RWPE1 (cell line): ENCODE measurements at regions not wholly inside any gene's neighbourhood (a gene's known extent, or its start where the extent isn't known, plus 50 kb on each side); places are given as distances from the start of the nearest gene placed in this dataset.

Experiments
- CTCF ChIA-PET: fragments of 350-600 bp; sonication (Branson Sonifier 250); formaldehyde crosslinking; extraction: SDS; loops from one replicate; lab custom pipeline; 2021; lab: Yijun Ruan, JAX
- POLR2A ChIA-PET: fragments of 400-600 bp; formaldehyde crosslinking; extraction: SDS; loops from one replicate; lab custom pipeline; 2020; ENCODE audit warnings: antibody characterized with exemption; ENCODE audit not compliant: low non-redundant PET; lab: Yijun Ruan, JAX
- DNase-seq: peaks from one replicate; pipeline ENCODE4 v3.0.0; 2012; ENCODE audit warnings: low spot score
- H3K27ac ChIP-seq: fragments of 450-650 bp; 2 replicates; pipeline ENCODE4 v1.5.1; 2017
- TF ChIP-seq, protein P1 (sequence below): fragments of 450-650 bp; conservative IDR thresholded peaks from 2 replicates; pipeline ENCODE4 v1.5.1; 2017; ENCODE audit warnings: low read depth, mild to moderate bottlenecking

DNA sequence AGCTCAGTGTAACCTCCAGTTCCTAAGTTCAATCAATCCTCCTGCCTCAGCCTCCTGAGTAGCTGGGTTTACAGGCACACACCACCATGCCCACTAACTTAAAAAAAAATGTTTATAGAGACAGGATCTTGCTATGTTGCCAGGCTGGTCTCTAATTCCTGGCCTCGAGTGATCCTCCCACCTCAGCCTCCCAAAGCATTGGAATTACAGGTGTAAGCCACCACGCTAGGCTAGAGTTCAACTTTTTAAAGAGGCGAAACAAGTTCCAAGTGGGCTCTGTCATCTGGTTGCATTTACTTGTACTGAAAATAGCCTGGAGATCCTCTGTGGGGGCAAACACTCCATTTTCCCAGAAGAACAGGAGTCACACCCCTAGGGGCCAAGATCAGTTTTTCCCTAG is 100.7 kb upstream of the RIPOR2 start:
- no peak for DNase-seq
- no peak overlapping the region for H3K27ac ChIP-seq
- ChIA-PET POLR2A (no interaction called here), CTCF (no interaction called here)
- TF ChIP-seq, protein P1, sequence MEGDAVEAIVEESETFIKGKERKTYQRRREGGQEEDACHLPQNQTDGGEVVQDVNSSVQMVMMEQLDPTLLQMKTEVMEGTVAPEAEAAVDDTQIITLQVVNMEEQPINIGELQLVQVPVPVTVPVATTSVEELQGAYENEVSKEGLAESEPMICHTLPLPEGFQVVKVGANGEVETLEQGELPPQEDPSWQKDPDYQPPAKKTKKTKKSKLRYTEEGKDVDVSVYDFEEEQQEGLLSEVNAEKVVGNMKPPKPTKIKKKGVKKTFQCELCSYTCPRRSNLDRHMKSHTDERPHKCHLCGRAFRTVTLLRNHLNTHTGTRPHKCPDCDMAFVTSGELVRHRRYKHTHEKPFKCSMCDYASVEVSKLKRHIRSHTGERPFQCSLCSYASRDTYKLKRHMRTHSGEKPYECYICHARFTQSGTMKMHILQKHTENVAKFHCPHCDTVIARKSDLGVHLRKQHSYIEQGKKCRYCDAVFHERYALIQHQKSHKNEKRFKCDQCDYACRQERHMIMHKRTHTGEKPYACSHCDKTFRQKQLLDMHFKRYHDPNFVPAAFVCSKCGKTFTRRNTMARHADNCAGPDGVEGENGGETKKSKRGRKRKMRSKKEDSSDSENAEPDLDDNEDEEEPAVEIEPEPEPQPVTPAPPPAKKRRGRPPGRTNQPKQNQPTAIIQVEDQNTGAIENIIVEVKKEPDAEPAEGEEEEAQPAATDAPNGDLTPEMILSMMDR: no peak

DNA sequence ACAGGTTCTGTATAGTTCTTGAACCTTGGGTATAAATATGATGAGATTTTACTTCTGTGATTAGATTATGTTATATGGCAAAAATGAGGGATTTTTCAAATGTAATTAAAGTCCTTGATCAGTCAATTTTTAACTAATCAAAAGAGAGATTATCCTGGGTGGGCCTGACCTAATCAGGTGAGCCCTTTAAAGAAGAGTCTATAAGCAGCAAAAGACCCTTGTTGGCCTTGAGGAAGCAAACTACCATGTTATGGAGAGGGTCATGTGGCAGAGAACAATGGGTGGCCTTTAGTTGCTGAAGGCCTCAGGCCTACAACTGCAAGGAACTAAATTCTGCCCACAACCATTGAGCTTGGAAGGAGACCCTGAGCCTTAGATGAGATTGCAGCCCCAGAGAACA is 102.5 kb upstream of the RIPOR2 start:
- H3K27ac ChIP-seq: no peak overlapping the region
- ChIA-PET POLR2A (no interaction called here), CTCF (interaction anchor here (0.7 kb wide), 1 partner anchor 117 kb away, joined by 4 read pairs; no protein-coding TSS in a partner anchor)
- no peak for DNase-seq
- TF ChIP-seq, protein P1: no peak

DNA sequence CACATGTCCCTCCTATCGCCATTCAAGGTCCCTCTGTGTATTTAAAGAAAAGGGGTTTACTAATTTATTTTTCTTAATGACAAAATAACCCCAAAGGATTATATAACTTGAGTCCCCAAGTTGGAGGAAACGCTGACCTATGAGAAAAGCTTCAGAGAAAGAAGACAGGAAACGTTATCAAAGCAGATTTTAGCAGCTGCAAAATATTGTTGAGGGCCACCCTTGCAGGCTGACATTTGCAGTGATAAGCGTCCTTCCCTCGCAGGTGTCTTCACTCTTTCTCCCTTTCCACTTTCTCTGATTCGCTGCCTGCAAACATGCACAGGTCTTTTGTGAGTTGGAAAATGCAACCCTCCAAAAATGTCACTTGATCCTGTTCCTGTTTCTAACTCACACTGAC is 103.2 kb upstream of the RIPOR2 start:
- ChIA-PET POLR2A (no interaction called here), CTCF (no interaction called here)
- H3K27ac ChIP-seq: no peak overlapping the region
- TF ChIP-seq, protein P1: no peak
- DNase-seq: no peak

DNA sequence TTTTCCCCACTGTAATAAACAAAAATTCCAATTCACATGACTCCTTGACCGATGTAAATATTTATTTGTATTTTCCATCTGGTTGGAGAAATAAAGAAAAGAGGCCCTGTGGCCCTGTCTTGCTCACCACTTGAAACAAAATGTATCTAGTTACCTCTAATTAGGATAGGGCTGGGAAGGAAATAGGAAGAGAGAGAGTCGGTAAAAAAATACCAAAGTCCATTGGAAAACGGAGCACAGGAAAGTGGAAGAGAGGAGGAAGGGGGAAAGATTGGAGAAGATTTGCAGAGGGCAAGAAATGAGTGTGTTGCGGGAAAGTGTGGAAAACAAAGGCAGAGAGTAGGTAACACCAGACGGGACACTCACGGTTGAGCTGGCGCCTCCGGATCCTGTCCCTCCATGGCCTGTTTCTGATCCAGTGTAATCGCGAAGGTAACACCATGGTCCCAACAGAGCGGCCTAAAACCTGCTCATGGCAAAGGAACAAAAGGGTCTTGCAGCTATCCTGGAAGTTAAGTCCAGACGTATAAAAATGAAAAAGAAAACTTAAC is 105.8 kb upstream of the RIPOR2 start:
- no peak for DNase-seq
- ChIA-PET POLR2A (no interaction called here), CTCF (interaction anchor here (0.6 kb wide), 1 partner anchor 25 kb away, joined by 3 read pairs; no protein-coding TSS in a partner anchor)
- TF ChIP-seq, protein P1: no peak
- H3K27ac ChIP-seq: no peak overlapping the region

DNA sequence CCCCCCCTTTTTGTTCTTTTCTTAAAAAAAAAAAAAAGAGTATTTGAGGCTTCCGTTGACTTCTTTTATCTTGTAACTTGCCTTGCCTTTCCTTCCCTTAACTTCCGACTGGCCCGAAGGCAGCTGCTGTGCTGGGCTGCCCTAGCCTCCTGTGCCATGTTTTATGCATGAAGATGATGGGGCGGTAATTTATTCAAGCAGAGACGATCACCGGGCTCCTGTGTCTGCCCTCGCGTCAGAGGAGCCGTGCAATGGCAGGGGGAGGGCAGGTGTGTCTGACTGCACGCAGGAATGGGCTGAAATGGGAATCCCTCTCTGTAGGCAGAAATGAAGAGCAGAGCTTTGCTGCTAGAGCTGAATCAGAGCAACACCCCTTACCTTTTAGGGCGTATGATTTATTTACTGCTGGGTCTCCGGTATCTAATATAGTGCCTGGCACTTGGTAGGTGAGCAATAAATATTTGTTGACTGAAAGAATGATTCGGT is 106.3 kb upstream of the RIPOR2 start:
- CTCF ChIA-PET: interaction anchor here (0.6 to 1.0 kb wide), 2 partner anchors 26 to 186 kb away, joined by 3 to 4 read pairs; no protein-coding TSS in a partner anchor
- TF ChIP-seq, protein P1: no peak
- POLR2A ChIA-PET: no interaction called here
- H3K27ac ChIP-seq: no peak overlapping the region
- DNase-seq: no peak

DNA sequence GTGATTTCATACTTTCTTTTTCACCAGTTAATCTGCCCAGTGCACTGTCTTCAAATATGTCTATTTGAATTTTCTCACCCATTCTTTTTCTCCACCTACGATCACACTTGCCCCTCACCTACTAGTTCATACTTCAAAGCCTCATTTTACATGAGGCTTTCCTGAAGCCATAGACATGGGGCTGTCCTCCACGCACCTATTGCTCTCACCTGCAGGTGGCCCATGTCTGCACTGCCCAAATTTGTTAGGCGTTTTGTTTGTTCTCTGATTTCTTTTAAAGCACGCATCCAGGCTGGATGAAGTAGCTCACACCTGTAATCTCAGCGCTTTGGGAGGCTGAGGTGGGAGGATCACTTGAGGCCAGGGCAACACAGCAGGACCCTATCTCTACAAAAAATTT is 106.8 kb upstream of the RIPOR2 start:
- CTCF ChIA-PET: interaction anchor here (0.6 to 1.0 kb wide), 2 partner anchors 26 to 187 kb away, joined by 3 to 4 read pairs; no protein-coding TSS in a partner anchor
- H3K27ac ChIP-seq: no peak overlapping the region
- POLR2A ChIA-PET: no interaction called here
- no peak for DNase-seq
- TF ChIP-seq, protein P1: no peak
